PC-9 (cell line): ENCODE measurements at regions not wholly inside any gene's neighbourhood (a gene's known extent, or its start where the extent isn't known, plus 50 kb on each side); places are given as distances from the start of the nearest gene placed in this dataset.

Experiments used
- BruUV-seq: library from RNA; stranded (reverse); fragments of 400-500 nt; replicated peaks from 2 replicates; lab custom pipeline; 2021; lab: Mats Ljungman, UMichigan
- CTCF ChIA-PET: fragments of 300-600 bp; sonication (Branson Sonifier 250); formaldehyde crosslinking; loops from one replicate; lab custom pipeline; 2022; ENCODE audit warnings: antibody characterized with exemption; lab: Charles Lee
- POLR2A ChIA-PET: fragments of 300-600 bp; sonication (Branson Sonifier 250); formaldehyde crosslinking; loops from one replicate; lab custom pipeline; 2022; ENCODE audit warnings: antibody characterized with exemption; ENCODE audit not compliant: unreplicated experiment; lab: Charles Lee
- DNase-seq, 2 experiments: peaks; one replicate each; pipeline versions ENCODE4 v3.0.0 to v3.0.0-alpha.2; 2015 to 2022; ENCODE audit warnings: mixed read lengths in 1 of 2
- H2AFZ ChIP-seq: fragments of 200-600 bp; sonication (generic); 2 replicates; pipeline ENCODE4 v1.8.1; 2017; ENCODE audit warnings: antibody characterized with exemption
- H3F3A ChIP-seq: fragments of 200-600 bp; sonication (generic); 2 replicates; pipeline ENCODE4 v1.8.1; 2017; ENCODE audit warnings: antibody characterized with exemption, mild to moderate bottlenecking, low read depth; ENCODE audit not compliant: insufficient read depth
- H3K27ac ChIP-seq: fragments of 200-600 bp; sonication (generic); 2 replicates; pipeline ENCODE4 v1.6.1; 2016; ENCODE audit warnings: mixed run types
- H3K27me3 ChIP-seq: fragments of 200-600 bp; sonication (generic); 2 replicates; pipeline ENCODE4 v1.6.1; 2016; ENCODE audit warnings: low read depth, mixed run types; ENCODE audit not compliant: insufficient read depth
- H3K36me3 ChIP-seq: fragments of 200-600 bp; sonication (generic); 2 replicates; pipeline ENCODE4 v1.6.1; 2016; ENCODE audit warnings: low read depth, mixed run types
- H3K4me1 ChIP-seq: fragments of 200-600 bp; sonication (generic); replicated peaks from 2 replicates; pipeline ENCODE4 v1.6.1; 2016; ENCODE audit warnings: mixed run types; ENCODE audit not compliant: insufficient read depth
- H3K4me2 ChIP-seq: fragments of 200-600 bp; sonication (generic); 2 replicates; pipeline ENCODE4 v1.6.1; 2017; ENCODE audit warnings: mixed run types
- H3K4me3 ChIP-seq: fragments of 200-600 bp; sonication (generic); 2 replicates; pipeline ENCODE4 v1.6.1; 2016; ENCODE audit warnings: mixed run types
- H3K79me2 ChIP-seq: fragments of 200-600 bp; sonication (generic); 2 replicates; pipeline ENCODE4 v1.6.1; 2017; ENCODE audit warnings: low read depth, mixed run types
- H3K9me2 ChIP-seq: fragments of 200-600 bp; sonication (generic); 2 replicates; pipeline ENCODE4 v1.8.1; 2017; ENCODE audit warnings: mild to moderate bottlenecking; ENCODE audit not compliant: insufficient read depth
- H3K9me3 ChIP-seq: fragments of 200-600 bp; sonication (generic); 2 replicates; pipeline ENCODE4 v1.8.1; 2016; ENCODE audit warnings: low read depth; ENCODE audit not compliant: insufficient read depth
- H4K20me1 ChIP-seq: fragments of 200-600 bp; sonication (generic); 2 replicates; pipeline ENCODE4 v1.8.1; 2017; ENCODE audit not compliant: insufficient read depth
- CTCF ChIP-seq: fragments of 200-600 bp; sonication (generic); conservative IDR thresholded peaks from 2 replicates; pipeline ENCODE4 v1.6.1; 2017; ENCODE audit warnings: mixed run types, antibody characterized with exemption, mild to moderate bottlenecking, moderate library complexity
- EZH2 ChIP-seq: fragments of 200-600 bp; sonication (generic); IDR thresholded peaks from 2 replicates; pipeline ENCODE4 v1.8.0; 2017; ENCODE audit warnings: antibody characterized with exemption, low read depth
- intact Hi-C: fragments of 100-400 bp; cut with micrococcal nuclease; formaldehyde crosslinking; loops from one replicate; pipeline ENCODE4 v1.10.0; 2022; ENCODE audit not compliant: unreplicated experiment

- Histone ChIP-seq H3K27me3 (no peaks in the 10 kb centered on the region), H3K9me2 (0 out of 2 replicates have a peak, but pooled peaks cover 8% of the 10 kb centered on the region), H4K20me1 (no peaks in the 10 kb centered on the region), H3K36me3 (no peaks in the 10 kb centered on the region), H3K4me1 (no peaks in the 10 kb centered on the region), H3K79me2 (no peaks in the 10 kb centered on the region), H3K4me2 (no peak overlapping the region), H3K27ac (no peak overlapping the region), H2AFZ (no peak overlapping the region; the same call in 1 of the 2 replicates), H3F3A (no peaks in the 10 kb centered on the region), H3K9me3 (no peaks in the 10 kb centered on the region), H3K4me3 (no peak overlapping the region)
- intact Hi-C loops: no loop called here
- no peak for DNase-seq
- ChIA-PET POLR2A (no interaction called here), CTCF (no interaction called here)
- TF ChIP-seq CTCF (no peak), EZH2 (no peak)
- no TSS peak for BruUV-seq
Observed at GRCh38 chr5:103942587-103943186, 380.1 kb upstream of the NUDT12 start.

GRCh38 chr5:103941596-103941995 is 379.0 kb upstream of the NUDT12 start:
- intact Hi-C loops: no loop called here
- BruUV-seq: no TSS peak
- no peak for TF ChIP-seq EZH2
- TF ChIP-seq CTCF: no peak
- ChIA-PET CTCF (no interaction called here), POLR2A (no interaction called here)
- no peaks in the 10 kb centered on the region for H3K27me3 ChIP-seq
- H4K20me1 ChIP-seq: no peaks in the 10 kb centered on the region
- H3K79me2 ChIP-seq: no peaks in the 10 kb centered on the region
- H3K27ac ChIP-seq: no peak overlapping the region
- no peaks in the 10 kb centered on the region for H3K36me3 ChIP-seq
- DNase-seq: no peak
- no peaks in the 10 kb centered on the region for H3F3A ChIP-seq
- H3K4me3 ChIP-seq: no peak overlapping the region
- H3K9me2 ChIP-seq: 0 out of 2 replicates have a peak, but pooled peaks cover 6% of the 10 kb centered on the region
- H3K9me3 ChIP-seq: no peaks in the 10 kb centered on the region
- no peak overlapping the region for H3K4me2 ChIP-seq
- no peak overlapping the region for H2AFZ ChIP-seq
- H3K4me1 ChIP-seq: no peaks in the 10 kb centered on the region

GRCh38 chr5:103938146-103938695 is 375.6 kb upstream of the NUDT12 start:
- Histone ChIP-seq H4K20me1 (no peaks in the 10 kb centered on the region), H3K4me2 (no peak overlapping the region), H3F3A (no peaks in the 10 kb centered on the region), H3K27me3 (no peaks in the 10 kb centered on the region), H3K27ac (no peak overlapping the region), H3K4me3 (no peak overlapping the region), H3K4me1 (no peaks in the 10 kb centered on the region), H2AFZ (no peak overlapping the region; the same call in 1 of the 2 replicates), H3K36me3 (no peaks in the 10 kb centered on the region), H3K79me2 (no peaks in the 10 kb centered on the region), H3K9me3 (no peaks in the 10 kb centered on the region), H3K9me2 (no peaks in the 10 kb centered on the region)
- no TSS peak for BruUV-seq
- CTCF ChIA-PET: no interaction called here
- intact Hi-C loops: no loop called here
- TF ChIP-seq CTCF: no peak
- TF ChIP-seq EZH2: no peak
- POLR2A ChIA-PET: no interaction called here
- no peak for DNase-seq
